HG03175 (cell line): ENCODE measurements at regions not wholly inside any gene's neighbourhood (a gene's known extent, or its start where the extent isn't known, plus 50 kb on each side); places are given as distances from the start of the nearest gene placed in this dataset.

Experiments used
- ATAC-seq: cut with Tn5 transposase; IDR thresholded peaks from one replicate; pipeline ENCODE4 v1.9.1; 2021; ENCODE audit warnings: mild to moderate bottlenecking, moderate library complexity; ENCODE audit not compliant: unreplicated experiment

DNA sequence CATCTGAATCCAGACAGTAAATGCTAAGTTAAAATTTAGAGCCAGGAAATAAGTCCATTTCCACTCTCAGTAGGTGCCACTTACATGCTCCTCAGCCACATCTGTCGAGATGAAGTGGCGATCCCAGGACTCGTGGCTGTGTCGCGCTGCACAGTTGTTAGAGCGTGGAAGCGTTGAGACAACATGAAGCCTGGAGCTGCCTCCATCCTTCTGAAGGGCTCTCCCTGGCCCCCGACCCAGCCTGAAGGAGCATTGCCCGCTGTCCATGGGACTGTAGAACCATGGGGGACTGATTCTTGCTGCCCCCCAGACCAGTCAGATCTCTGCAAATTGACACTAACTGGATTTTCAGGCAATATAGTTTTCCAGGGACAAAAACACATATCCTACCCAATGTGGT, 58.9 kb downstream of the IRX1 start:
- ATAC-seq, result no peak

GRCh38 chr5:3656803-3657202, 61.2 kb downstream of the IRX1 start:
- no peak for ATAC-seq

GRCh38 chr5:3657364-3658022, 61.9 kb downstream of the IRX1 start:
- ATAC-seq, result no peak

DNA sequence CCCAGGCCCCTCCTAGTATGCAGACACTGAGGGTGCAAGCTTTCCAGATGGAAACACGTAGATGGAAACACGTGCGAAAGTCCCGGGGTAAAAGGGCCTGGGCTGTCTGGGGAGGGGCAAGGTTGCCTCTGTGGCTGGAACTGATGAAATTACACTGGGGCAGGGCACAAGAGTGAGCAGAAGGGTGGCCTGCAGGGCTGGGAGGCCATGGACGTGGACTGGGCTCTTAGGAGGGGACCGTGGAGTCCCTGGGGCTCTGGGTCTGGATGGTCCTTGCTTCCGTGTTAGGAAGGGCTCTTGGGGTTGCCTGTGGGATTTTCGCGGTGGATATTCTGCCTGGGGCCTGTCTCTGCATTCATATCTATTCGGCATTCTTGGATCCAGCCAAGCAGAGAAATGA, 63.3 kb downstream of the IRX1 start:
- no peak for ATAC-seq

DNA sequence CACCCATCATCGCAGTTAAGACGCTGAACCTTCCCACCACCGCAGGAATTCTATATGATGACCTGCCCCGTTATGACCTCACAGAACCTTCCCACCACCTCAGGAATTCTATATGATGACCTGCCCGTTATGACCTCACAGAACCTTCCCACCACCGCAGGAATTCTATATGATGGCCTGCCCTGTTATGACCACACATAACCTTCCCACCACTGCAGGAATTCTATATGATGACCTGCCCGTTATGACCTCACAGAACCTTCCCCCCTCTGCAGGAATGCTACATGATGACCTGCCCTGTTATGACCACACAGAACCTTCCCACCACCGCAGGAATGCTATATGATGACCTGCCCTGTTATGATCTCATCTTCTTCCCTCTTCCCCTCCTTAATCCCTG, 64.3 kb downstream of the IRX1 start:
- ATAC-seq, result no peak

DNA sequence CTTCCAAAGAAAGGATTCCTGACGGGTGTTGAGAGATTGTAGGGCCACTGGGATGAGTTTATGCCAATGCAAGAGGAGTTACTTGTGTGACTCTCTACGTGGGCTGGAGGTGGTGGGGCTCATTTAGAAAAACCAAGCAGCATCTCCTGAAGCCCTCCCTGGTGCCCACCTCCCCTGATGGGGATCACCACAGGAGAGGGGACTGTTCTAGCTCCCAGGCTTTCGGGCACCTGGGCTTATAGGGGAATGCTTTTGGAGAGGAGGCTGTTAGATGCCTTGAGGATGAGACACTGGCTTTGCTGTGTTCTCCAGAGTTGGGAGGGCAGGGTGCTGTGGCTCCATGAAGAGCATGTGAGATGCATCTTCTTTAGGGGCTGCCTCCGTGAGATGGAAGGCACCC, 65.0 kb downstream of the IRX1 start:
- ATAC-seq, result no peak

GRCh38 chr5:3661755-3662296, 66.2 kb downstream of the IRX1 start:
- no peak for ATAC-seq

DNA sequence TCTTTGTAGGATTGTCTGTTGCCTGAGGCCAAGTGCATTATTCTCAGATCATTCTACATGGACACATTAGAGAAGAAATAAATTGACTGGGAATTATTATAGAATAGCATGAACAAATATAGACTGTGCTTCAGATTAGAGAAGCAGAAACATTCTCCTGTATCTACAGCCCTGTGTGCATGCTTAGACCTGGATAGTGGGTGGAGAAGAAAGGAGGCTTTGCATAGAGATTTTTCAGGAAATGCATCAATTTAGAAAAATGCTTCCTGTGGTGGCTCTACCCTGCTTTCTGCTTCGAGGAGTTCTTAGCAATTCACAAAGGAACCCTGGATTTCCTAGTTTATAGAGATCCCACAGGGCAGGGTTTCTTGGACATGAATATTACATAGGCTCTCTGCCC, 66.7 kb downstream of the IRX1 start:
- no peak for ATAC-seq

GRCh38 chr5:3671337-3671736, 75.7 kb downstream of the IRX1 start:
- no peak for ATAC-seq

GRCh38 chr5:3678801-3679200, 83.2 kb downstream of the IRX1 start:
- no peak for ATAC-seq

GRCh38 chr5:3680821-3681220, 85.2 kb downstream of the IRX1 start:
- no peak for ATAC-seq

DNA sequence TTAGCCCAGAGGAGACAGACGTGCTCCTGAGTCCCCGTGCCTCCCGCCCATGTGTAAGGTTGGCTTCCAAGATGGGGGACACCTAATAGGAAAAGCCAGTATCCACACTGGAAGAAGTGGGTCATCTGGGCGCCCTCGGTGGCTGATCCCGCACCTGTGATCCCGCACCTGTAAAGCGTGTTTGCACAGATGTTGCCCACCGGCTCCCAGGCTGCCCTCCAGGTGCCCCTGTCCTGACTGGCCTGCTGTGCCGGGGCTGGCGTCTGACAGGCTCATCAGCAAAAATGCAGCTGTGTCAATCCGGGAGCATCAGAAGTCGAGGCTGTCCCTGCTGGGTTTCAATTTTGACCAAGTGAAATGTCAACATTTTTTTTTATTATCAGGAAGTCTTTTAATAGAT, 88.5 kb downstream of the IRX1 start:
- no peak for ATAC-seq

DNA sequence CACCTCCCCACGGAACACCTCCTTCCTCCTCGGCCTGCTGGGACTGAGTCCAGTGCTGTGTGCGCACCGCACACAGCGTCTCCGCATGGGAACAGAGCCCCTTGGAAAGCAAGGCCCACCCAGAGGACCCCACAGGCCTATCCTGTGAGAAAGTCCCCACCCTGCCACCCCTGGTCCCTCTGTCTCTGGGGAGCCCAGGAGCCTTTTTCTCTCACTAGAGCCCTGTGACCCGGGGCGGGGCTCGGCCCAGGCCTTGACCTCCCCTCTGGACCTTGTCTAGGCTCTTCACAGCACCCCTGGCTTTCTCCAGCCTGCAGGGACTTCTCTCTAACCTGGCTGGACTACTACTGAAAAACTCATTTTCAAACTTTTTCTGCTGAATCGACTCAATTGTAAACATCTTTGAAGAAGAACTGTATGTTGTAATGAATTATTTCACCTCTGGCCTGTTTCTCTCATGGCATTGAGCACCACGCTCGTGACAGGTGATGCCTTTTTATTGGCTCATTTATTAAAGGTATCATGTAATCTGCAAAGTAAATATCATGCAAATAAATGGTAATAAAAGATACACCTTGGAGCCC, 89.2 kb downstream of the IRX1 start:
- no peak for ATAC-seq

DNA sequence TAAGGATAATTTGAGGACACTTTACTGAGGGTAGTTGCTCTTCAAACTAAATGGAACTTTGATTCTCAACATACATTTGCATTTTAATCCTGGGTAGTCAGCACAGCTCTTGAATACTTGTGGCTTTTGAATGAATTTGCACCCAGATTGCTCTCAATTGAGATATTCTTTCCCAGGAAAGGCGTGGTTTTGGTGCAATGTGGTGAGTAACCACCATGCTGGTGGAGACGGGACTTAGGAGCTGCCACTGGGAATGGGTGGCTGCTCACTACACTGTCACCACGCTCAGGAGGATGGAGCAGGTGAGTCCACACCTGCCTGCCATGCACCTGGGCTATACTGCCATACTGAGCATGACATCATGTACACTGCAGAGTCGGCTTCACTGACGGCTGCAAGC, 99.2 kb downstream of the IRX1 start:
- no peak for ATAC-seq

GRCh38 chr5:3695818-3696217, 100.2 kb downstream of the IRX1 start:
- ATAC-seq, result no peak

GRCh38 chr5:3698412-3698811, 102.8 kb downstream of the IRX1 start:
- ATAC-seq, result no peak

DNA sequence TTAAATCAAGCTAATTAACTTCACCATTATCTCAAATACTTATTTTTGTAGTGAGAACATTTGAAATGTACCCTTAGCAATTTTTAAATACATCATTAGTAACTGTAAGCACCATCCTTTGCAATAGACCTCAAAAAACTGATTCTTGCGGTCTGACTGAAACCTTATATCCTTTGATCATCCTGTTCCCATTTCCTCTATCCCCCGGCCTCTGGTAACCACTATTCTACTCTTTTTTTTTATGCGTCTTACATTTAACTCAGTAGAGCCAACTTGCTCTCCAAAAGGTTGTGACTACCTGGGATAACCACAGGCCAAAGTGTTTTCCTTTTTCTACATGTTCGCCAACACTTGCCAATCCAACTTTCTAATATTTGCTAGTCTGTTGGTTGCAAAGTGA, 106.1 kb downstream of the IRX1 start:
- ATAC-seq, result no peak

DNA sequence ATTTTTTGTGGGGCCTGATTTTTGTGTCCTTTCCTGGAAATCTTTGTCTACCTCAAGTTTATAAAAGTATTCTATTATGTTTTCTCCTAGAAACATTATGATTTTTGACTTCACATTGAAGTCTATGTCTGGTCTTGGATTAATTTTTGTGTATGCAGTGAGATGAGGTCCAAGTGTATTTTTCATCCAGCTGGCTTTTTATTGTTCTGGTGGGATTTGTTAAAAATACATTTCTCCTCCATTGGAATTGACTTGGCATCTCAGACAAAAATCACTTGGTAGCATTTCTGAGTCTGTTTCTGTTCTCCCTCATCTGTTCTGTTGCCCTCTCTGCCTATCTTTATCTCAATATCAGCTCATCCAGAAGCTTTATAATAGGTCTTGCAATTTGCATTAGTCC, 109.0 kb downstream of the IRX1 start:
- ATAC-seq, result no peak

DNA sequence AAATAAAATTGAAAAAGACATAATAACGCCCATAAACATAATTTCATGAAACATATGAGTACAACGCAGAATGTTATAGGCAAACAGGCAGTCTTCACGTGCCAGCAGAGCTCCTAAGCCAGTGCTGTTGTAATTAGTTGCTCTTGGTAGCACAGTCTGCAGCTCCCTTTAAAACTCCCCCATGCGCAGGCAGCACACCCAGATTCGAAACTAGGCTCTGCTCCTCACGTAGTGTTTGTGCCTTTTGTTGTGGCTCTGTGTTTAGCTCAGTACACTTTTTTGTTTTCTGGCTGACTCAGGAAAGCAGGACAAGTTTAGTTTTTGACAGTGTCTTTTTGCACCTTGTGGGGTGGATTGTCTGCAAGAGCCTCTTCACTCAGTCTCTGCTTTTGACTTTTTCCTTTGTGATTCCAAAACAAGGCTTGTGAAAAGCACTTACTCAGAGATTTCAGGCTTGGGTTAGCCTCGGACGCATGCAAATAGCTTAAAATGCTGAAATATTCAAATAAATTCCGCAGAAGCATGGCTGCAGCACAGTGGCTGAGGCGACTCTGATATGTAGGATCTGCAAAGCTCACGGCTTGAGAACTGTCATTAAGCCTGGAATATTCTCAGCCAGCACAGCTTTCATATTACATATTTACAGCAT, 113.6 kb downstream of the IRX1 start:
- no peak for ATAC-seq

DNA sequence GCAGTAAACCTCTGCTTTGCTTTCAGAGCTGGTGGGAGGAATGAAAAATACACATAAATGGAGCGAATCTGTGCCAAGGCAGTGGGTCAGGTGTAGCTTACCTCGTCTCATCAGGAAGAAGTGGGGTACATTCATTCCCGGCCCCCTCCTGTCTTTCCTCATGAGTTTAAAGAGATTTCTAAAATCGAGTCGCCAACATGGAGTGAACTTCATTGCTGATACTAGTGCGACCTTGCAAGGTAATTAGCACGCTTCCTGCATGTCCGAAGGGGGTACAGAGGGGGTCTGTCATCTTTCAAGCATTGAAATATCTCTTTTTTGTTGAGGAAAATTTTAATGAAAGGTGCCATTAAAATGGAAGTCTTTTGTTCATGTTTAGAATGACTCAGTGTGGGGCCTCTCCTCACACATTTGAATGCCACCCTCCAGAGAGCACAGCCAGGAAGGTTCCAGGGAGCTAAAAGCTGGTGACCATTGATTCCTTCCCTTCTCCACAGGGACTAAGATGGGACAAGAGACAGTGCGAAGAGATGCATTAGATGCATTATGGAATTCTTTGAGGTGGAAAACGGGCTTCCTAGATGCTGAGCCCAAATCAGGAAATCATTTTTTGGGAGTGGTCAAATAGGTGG, 114.2 kb downstream of the IRX1 start:
- ATAC-seq, result no peak

DNA sequence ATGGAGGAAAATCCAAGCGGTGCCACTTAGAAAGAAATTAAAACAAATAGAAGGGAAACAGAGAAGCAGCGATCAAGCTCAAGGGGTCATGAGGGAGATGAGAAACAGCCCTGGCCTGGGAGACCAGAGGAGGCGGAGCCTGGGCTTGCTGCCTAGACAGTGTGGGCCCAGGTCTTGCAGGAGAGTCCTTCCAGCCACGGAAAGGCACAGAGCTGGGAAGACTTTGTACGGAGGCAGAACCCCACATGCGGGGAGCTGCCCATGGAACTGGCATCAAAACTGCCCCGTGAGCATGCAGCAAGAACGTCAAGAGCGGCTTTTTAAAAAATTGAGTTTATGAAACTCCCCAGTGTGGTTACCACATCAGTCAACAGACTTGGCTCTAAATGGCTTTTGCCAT, 119.4 kb downstream of the IRX1 start:
- no peak for ATAC-seq

DNA sequence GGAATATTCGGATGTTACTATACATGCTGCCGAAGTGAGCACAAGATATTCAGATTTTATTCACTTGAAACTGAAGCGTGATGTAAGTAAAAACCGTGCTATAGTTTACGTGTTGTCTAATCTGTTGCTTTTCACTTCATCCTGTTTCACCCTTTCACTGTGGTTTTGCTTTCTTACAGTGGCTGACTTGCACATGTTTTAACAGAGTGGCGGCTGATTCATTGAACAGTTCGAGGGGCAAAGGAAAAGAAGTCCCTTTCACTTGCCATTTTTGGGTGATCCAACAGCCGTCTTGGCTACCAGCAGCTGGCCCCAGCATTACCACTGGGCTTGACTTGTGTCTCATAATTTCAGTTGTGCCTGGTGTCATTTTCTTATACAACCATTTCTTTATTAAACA, 134.0 kb downstream of the IRX1 start:
- no peak for ATAC-seq
